AG10803 (cell line): ENCODE measurements at regions not wholly inside any gene's neighbourhood (a gene's known extent, or its start where the extent isn't known, plus 50 kb on each side); places are given as distances from the start of the nearest gene placed in this dataset.

Experiments used
- DNase-seq: peaks from one replicate; pipeline ENCODE4 v3.0.0; 2010; ENCODE audit warnings: low read depth
- H3K4me3 ChIP-seq: 2 replicates; pipeline ENCODE4 v1.5.1; 2011; ENCODE audit warnings: mild to moderate bottlenecking, low read length, control low read depth
- TF ChIP-seq, protein P1 (sequence below): conservative IDR thresholded peaks from 2 replicates; pipeline ENCODE4 v1.5.1; 2011; ENCODE audit warnings: mild to moderate bottlenecking, low read length, control low read depth, inconsistent platforms

DNA sequence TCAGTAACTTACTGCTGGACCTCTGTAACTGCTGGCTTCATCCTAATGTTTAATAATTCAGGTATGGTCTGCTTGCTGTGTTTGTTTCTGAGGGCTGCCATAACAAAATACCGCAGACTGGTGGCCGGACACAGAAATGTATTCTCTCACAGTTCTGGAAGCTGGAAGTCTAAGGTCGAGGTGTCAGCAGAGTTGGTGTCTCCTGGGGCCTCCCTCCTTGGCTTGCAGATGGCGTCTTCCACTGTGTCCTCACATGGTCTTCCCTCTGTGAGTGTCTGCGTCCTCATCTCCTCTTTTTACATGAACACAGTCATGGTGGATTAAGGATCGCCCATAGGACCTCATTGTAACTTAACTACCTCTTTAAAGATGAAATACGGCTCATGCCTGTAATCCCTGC is 389.7 kb upstream of the JARID2 start:
- TF ChIP-seq, protein P1, sequence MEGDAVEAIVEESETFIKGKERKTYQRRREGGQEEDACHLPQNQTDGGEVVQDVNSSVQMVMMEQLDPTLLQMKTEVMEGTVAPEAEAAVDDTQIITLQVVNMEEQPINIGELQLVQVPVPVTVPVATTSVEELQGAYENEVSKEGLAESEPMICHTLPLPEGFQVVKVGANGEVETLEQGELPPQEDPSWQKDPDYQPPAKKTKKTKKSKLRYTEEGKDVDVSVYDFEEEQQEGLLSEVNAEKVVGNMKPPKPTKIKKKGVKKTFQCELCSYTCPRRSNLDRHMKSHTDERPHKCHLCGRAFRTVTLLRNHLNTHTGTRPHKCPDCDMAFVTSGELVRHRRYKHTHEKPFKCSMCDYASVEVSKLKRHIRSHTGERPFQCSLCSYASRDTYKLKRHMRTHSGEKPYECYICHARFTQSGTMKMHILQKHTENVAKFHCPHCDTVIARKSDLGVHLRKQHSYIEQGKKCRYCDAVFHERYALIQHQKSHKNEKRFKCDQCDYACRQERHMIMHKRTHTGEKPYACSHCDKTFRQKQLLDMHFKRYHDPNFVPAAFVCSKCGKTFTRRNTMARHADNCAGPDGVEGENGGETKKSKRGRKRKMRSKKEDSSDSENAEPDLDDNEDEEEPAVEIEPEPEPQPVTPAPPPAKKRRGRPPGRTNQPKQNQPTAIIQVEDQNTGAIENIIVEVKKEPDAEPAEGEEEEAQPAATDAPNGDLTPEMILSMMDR: no peak
- H3K4me3 ChIP-seq: no peak overlapping the region
- DNase-seq: no peak

- no peak for DNase-seq
- H3K4me3 ChIP-seq: no peak overlapping the region
- TF ChIP-seq, protein P1: no peak
Observed at GRCh38 chr6:14857001-14857400, 388.9 kb upstream of the JARID2 start.

- H3K4me3 ChIP-seq: no peak overlapping the region
- DNase-seq: no peak
- TF ChIP-seq, protein P1: no peak
Observed at GRCh38 chr6:14857501-14857900, 388.4 kb upstream of the JARID2 start.

DNA sequence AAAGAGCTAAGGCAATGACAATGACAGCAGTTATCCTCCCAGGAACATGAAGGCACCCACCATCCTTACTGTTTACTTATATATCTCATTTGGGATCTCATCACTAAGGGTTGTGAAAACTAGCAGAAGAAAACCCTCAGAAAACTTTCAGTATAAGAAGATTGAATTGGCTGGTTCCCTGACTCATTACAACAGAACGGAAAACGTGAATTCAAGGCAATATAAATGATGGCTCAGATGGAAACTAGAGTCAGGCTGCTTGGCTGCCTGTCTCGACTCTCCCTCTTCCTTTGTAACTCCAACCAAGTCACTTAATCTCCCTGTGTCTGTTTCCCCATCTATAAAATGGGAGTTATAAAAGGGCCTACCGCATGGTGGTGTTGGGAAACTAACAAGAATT is 387.1 kb upstream of the JARID2 start:
- TF ChIP-seq, protein P1: no peak
- no peak for DNase-seq
- no peak overlapping the region for H3K4me3 ChIP-seq

DNA sequence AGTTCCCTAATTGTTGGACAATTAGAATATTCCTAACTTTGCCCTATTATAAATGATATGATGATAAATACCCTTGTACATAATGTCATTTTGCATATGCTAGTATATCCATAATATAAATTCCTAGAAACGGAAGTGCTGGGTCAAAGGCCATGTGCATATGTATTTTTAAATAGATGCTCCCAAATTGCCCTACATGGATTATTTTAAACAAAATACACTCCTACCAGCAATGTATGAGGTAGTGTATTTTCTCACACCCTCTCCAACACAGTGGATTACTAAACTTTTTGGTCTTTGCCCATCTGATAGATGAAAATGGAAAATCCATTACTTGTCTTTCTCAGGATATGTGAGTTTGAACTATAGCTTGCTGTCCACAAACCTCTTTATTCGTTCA is 385.1 kb upstream of the JARID2 start:
- TF ChIP-seq, protein P1: no peak
- DNase-seq: no peak
- no peak overlapping the region for H3K4me3 ChIP-seq

DNA sequence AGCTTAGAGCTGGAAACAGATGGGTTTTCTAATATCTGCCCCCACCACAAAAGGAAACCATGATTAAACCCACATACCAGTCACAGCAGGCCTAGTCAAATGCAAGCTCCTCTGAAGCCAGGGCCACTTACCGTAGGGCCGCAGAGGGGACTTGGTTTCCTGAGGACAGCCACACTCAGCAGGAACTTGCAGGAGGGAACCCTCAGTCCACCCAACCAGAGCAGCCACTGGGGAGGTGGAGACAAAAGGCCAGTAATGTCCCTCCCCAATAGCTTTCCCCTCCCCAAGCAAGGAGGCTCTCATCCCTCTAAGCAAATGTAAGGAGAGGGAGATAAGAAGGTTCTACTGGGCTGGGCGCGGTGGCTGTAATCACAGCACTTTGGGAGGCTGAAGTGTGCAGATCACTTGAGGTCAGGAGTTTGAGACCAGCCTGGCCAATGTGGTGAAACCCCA is 384.4 kb upstream of the JARID2 start:
- TF ChIP-seq, protein P1: no peak
- H3K4me3 ChIP-seq: no peak overlapping the region
- no peak for DNase-seq

DNA sequence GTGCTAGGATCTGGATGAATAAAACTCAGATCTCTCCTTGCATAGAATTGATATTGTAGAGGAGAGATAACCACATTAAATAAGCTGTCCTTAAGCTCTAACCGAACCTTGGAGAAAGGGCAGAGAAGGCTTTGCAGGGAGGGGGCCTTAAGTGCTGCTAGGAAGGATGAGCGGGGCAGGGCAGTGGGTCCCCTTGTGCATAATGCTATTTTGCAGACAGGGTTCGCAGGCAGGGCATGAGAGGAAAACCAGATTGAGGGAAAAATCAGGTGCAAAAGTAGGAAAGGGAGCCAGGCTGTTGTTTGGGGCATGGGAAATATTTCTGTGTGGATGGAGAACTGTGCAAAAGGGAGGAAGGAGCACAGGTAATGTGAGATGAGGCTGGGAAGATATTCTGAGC is 383.0 kb upstream of the JARID2 start:
- TF ChIP-seq, protein P1: no peak
- H3K4me3 ChIP-seq: no peak overlapping the region
- no peak for DNase-seq
